Activated CD8-positive, alpha-beta memory T cell treated with anti-CD3 and anti-CD28 coated beads for 48 hours (primary cell): ENCODE measurements at regions not wholly inside any gene's neighbourhood (a gene's known extent, or its start where the extent isn't known, plus 50 kb on each side); places are given as distances from the start of the nearest gene placed in this dataset.

ENCODE experiments used
- DNase-seq, 3 experiments: peaks; one replicate each; pipeline ENCODE4 v3.0.0-alpha.2; 2020; ENCODE audit warnings: low read depth in 2 of 3, low spot score in 2 of 3

GRCh38 chr21:28380241-28380640 lies 612.4 kb downstream of the LTN1 start:
- DNase-seq, result no peak

- no peak for DNase-seq
Measured at GRCh38 chr21:28378026-28378425, 614.7 kb downstream of the LTN1 start.

- no peak for DNase-seq
Measured at GRCh38 chr21:28375708-28376385, 616.8 kb downstream of the LTN1 start.

GRCh38 chr21:28374881-28375280 lies 617.8 kb downstream of the LTN1 start:
- no peak for DNase-seq

GRCh38 chr21:28371713-28372112 lies 621.0 kb downstream of the LTN1 start:
- no peak for DNase-seq

- DNase-seq, result no peak
Measured at GRCh38 chr21:28359300-28359699, 633.4 kb downstream of the LTN1 start.

GRCh38 chr21:28358702-28359101 lies 634.0 kb downstream of the LTN1 start:
- no peak for DNase-seq

- DNase-seq, result no peak
Measured at GRCh38 chr21:28358170-28358569, 634.5 kb downstream of the LTN1 start.

GRCh38 chr21:28357743-28358142 lies 634.9 kb downstream of the LTN1 start:
- no peak for DNase-seq

- DNase-seq, result no peak
Measured at GRCh38 chr21:28356422-28356821, 636.3 kb downstream of the LTN1 start.

GRCh38 chr21:28345934-28346333 lies 646.7 kb downstream of the LTN1 start:
- DNase-seq, result no peak

GRCh38 chr21:28344985-28345384 lies 647.7 kb downstream of the LTN1 start:
- no peak for DNase-seq

- no peak for DNase-seq
Measured at GRCh38 chr21:28342212-28342810, 650.4 kb downstream of the LTN1 start.

- DNase-seq, result no peak
Measured at GRCh38 chr21:28339403-28339802, 653.3 kb downstream of the LTN1 start.

- no peak for DNase-seq
Measured at GRCh38 chr21:28338701-28339305, 653.9 kb downstream of the LTN1 start.

GRCh38 chr21:28337315-28337714 lies 655.4 kb downstream of the LTN1 start:
- no peak for DNase-seq

- no peak for DNase-seq
Measured at GRCh38 chr21:28336314-28336713, 656.4 kb downstream of the LTN1 start.

- DNase-seq, result no peak
Measured at GRCh38 chr21:28334407-28334806, 658.3 kb downstream of the LTN1 start.

- no peak for DNase-seq
Measured at GRCh38 chr21:28333578-28334075, 659.0 kb downstream of the LTN1 start.

- DNase-seq, result no peak
Measured at GRCh38 chr21:28332796-28333195, 659.9 kb downstream of the LTN1 start.

- no peak for DNase-seq
Measured at GRCh38 chr21:28325618-28326017, 667.1 kb downstream of the LTN1 start.

GRCh38 chr21:28324690-28325089 lies 668.0 kb downstream of the LTN1 start:
- no peak for DNase-seq
